ENCODE measurements at regions not wholly inside any gene's neighbourhood (a gene's known extent, or its start where the extent isn't known, plus 50 kb on each side); places are given as distances from the start of the nearest gene placed in this dataset.

GRCh38 chr3:41104147-41104546 is 95.2 kb upstream of the CTNNB1 start:
- TF ChIP-seq CTCF (IDR thresholded peaks at IDR 0.05) (no peak), REST (IDR thresholded peaks at IDR 0.05; ENCODE audit: insufficient read depth in 1 of 2, low read depth in 2 of 2, low read length in 1 of 2) (no peak), SIN3A (IDR thresholded peaks at IDR 0.05; ENCODE audit: borderline replicate concordance, insufficient read depth, low read depth, low read length) (no peak), POLR2AphosphoS5 (IDR thresholded peaks at IDR 0.05; ENCODE audit: low read depth, low read length) (no peak)
